HG03095 (cell line): ENCODE measurements at regions not wholly inside any gene's neighbourhood (a gene's known extent, or its start where the extent isn't known, plus 50 kb on each side); places are given as distances from the start of the nearest gene placed in this dataset.

Source experiments
- ATAC-seq: cut with Tn5 transposase; IDR thresholded peaks from one replicate; pipeline ENCODE4 v1.9.1; 2021; ENCODE audit warnings: moderate library complexity; ENCODE audit not compliant: unreplicated experiment

- ATAC-seq, result no peak
Observed at GRCh38 chr12:89977405-89978085, 268.9 kb upstream of the ATP2B1 start.

DNA sequence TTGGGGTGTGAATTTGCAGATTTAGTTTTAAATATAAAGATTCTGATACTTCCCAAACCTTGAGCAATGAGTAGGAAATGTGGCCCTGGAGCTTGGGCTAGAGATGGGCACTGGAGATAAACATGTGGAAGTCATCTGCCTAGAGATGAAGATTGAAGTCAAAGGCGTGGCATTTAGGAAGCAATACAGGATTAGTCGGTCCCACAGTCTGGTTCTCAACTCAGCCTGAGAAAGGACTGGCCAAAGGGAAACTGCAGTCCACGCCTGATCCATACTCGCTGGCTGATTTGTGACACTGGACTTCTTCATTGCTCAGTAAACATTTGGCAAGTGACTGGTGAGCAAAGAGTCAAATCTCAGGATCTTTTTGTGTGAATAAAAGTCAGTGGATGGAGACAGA, 268.2 kb upstream of the ATP2B1 start:
- ATAC-seq, result no peak

GRCh38 chr12:89975574-89975973, 266.9 kb upstream of the ATP2B1 start:
- no peak for ATAC-seq

DNA sequence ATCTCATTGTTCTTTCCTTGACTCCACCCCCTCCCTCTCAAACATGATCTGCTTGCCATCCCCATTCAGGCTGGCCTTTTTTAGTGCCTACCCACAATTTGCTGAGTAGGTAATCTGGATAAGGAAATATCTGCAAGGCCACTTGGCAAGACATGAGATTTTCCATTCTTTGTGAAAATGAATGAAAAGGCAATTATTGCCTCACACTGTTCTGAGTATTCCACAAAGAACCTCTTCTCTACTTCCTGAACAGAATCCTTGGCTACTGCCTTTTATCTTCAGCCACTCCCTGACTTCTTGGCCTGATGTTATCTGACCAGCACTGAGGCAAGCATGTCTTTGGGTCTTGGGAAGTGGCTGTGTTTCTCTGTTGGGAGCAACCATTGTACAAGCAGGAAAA, 263.2 kb upstream of the ATP2B1 start:
- ATAC-seq, result no peak

GRCh38 chr12:89970722-89971121, 262.1 kb upstream of the ATP2B1 start:
- ATAC-seq, result no peak

DNA sequence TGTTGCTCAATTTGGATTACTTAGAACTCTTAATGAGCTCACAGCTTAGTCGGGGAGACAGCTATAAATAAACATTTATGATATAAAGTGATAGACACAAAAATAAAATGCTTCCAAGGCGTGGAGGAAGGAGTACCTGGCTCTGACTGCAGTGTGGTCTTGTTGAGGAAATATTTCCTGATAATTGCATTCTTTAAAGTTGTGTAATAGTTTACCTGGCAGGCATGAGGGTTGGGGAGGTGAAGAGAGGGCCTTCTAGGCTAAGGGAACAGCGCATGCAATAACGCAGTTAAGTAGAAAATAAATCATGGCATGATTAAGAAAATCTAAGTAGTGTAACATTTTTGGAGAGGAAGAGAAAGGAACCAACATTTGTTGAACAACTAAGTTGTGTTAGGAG, 260.5 kb upstream of the ATP2B1 start:
- ATAC-seq, result no peak

DNA sequence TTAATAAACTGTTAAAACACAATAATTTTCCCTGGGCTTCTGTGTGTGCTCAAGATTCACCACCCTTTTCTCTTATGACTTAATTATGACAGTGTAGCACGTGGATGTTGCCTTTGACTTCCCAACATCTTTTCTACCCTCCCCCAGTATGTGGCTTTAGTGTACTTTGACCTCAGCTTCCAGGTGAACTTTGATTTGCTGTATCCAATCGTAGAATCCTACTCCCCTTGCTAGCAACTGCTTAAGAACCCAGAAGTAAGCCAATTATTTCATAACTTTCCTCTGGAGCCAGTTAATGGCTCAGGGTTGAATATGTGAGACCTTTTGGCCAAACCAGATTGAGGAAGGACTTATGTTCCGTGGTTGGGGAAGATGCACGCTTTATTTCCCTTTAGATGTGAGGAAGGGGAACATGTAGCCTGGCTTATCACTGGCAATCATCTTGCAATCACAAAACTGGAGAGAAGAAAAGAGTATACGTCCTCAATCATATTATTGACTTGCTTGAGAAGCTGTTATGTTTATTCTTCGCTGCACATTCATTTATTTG, 259.6 kb upstream of the ATP2B1 start:
- ATAC-seq, result no peak

GRCh38 chr12:89966495-89967240, 258.0 kb upstream of the ATP2B1 start:
- no peak for ATAC-seq

- ATAC-seq, result no peak
Observed at GRCh38 chr12:89965993-89966392, 257.4 kb upstream of the ATP2B1 start.

- ATAC-seq, result no peak
Observed at GRCh38 chr12:89962648-89963047, 254.0 kb upstream of the ATP2B1 start.

DNA sequence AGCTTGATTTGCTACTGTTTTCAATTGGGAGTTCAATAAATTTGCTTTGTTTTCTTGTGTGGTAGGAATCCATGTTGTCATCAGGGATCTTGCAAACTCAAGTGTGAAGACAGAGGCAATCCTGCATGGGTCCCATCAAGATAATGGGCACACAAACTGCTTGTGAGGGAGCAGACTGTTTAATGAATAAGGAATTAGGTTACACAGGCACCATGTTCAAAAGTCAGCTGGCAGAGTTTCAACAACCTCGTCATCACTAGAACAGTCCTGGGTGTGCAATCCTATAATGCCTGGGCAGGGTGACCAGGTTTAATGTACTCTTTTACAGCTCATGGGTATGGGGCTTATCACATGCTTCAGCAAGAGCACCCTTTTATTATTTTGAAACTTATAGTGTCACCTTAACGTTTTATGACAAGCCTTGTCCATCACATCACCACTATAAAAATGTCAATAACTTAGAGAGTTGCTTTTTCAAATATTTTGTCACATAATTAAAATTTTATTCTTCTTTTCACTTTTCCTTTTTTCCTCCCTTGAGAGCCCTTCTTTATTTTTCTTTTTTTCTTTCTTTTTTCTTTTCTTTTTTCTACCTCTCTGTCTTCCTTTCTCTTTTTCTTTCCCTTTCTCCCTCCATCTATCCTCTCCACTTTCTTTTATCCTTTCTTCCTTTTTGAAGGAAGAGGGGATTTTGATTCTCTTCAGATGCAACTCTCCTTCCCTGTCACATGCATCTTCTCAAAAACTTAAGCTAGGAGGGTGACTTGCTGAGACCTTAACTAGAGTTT, 252.2 kb upstream of the ATP2B1 start:
- ATAC-seq, result peak; percentile 13

- peak; percentile 96 for ATAC-seq
Observed at GRCh38 chr12:89960011-89960507, 251.4 kb upstream of the ATP2B1 start.

- no peak for ATAC-seq
Observed at GRCh38 chr12:89959179-89959578, 250.5 kb upstream of the ATP2B1 start.

GRCh38 chr12:89954259-89954658, 245.6 kb upstream of the ATP2B1 start:
- no peak for ATAC-seq

DNA sequence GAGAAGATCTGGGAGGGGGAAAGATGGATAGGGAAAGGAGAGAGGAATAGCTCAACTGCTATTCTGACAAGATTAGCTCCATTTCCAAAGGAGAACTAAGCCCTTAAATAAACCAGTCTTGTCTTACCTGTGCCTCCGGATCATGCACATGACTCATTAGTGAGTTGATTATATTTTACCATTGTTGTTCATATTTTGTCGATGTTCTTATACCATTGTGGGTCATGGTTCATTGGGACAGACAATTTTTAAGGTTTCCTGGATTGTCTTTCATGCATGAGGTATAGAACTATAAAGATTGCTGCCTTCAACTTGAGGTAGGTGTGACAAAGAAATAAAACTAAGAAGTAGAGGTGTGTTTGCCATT, 243.0 kb upstream of the ATP2B1 start:
- ATAC-seq, result no peak

DNA sequence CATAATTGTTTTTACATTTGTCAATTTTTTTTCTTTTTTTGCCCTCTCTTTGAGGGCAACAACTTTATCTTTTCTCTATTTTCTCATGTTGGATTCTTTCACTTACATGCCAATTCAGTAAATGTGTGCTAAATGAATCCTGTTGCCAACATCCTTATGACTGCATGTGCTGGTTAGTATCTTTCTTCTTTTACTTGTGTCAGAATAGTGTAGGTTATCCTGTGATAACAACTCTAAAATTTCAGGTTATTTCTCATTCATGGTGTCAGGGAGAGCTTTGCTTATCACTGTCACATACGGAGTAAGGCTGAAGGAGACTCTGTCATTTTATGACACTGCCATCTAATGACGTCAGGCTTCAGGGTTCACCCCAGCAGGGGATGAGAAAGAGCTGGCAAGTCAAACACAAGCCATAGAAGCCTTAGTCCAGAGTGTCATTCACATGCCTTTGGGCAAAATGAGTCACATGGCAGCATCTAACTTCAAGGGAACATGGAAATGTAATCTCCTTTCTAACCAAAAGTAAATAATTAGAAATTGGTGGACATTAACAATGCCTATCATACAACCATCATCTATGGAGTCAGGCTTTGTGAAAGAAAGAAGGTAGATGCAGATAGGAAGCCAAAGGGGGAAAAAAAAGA, 242.5 kb upstream of the ATP2B1 start:
- no peak for ATAC-seq

DNA sequence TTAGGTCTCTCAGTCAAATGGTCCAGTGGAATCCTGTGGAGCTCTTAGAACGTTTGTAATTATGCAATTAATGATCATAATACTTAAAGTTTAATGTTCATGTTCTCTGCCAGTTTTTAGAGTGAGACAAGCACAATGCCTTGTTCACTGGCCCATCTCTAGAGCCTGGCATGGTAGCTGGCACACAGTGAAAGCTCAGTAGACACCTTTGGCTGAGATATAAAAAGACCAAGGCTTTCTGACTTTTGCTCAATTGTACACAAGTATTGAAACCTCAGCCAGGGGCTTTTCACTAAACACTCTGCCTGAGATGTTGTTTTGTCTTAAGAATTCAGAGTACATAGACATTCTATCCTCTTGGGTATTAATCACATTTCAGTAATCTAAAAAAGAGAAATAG, 241.8 kb upstream of the ATP2B1 start:
- ATAC-seq, result peak; percentile 46

GRCh38 chr12:89949457-89950195, 241.0 kb upstream of the ATP2B1 start:
- peak; percentile 88 for ATAC-seq

DNA sequence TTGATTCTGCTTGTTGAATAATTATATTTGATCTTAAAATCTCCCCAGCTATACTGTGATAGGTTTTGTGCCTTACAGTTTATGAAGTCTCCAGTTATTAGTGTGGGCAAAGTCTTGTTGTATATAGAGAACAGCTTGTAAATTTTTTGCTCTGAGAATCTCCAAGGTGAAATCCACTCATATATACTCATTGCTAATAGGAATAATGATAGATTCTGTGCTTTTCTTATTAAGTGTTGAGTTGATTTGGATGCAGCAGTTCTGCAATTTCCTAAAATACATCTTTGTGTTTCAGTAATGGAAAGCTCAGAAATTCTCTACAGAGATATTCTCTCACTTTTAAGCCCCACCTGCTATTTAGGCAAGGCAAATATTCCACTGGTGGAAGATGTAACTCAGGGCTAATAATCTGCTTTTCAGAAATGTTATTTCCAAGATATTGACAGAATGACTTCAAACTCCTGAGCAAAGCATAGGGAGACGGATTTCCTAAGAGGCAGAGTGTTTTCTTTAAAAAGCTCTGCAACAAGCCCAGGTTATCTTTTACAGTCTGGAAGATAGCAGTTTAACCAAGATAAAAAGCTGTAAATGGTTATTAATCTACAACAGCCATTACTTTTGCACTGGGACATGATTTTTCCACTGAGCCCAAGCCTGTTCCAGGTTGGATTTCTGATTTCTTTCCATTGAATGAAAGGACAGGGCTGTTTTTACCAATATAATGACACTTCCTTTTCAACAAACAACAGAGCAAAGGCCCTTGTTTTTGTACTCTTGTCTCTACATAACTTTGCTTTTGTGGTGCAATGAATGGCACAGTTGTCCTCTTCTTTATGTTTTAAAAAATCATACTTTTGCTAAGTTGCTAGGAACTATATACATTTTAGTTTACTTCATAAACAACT, 239.9 kb upstream of the ATP2B1 start:
- no peak for ATAC-seq
